GM12891 (cell line): ENCODE measurements at regions not wholly inside any gene's neighbourhood (a gene's known extent, or its start where the extent isn't known, plus 50 kb on each side); places are given as distances from the start of the nearest gene placed in this dataset.

Source experiments
- POLR2A ChIP-seq: IDR thresholded peaks from 2 replicates; pipeline ENCODE4 v1.6.1; 2011; ENCODE audit warnings: low read depth, low read length, control low read depth
- POLR2AphosphoS5 ChIP-seq: IDR thresholded peaks from 2 replicates; pipeline ENCODE4 v1.6.1; 2011; ENCODE audit warnings: low read depth, low read length, control low read depth
- TAF1 ChIP-seq: IDR thresholded peaks from 2 replicates; pipeline ENCODE4 v1.6.1; 2011; ENCODE audit warnings: low read depth, low read length, control low read depth

GRCh38 chr6:84546427-84546914 lies 217.9 kb downstream of the TBX18 start:
- TF ChIP-seq POLR2AphosphoS5 (no peak), TAF1 (no peak), POLR2A (no peak)
